Astrocyte (in vitro differentiated cells and primary cell): ENCODE measurements at regions not wholly inside any gene's neighbourhood (a gene's known extent, or its start where the extent isn't known, plus 50 kb on each side); places are given as distances from the start of the nearest gene placed in this dataset.

Source experiments
- EZH2 ChIP-seq: IDR thresholded peaks from 2 replicates; pipeline ENCODE4 v1.6.1; 2012; ENCODE audit warnings: mild to moderate bottlenecking, low read length, inconsistent platforms; ENCODE audit not compliant: insufficient read depth
- TF ChIP-seq, protein P1 (sequence below): IDR thresholded peaks from 2 replicates; pipeline ENCODE4 v1.5.1; 2011; ENCODE audit warnings: low read depth, mild to moderate bottlenecking, inconsistent platforms, low read length, moderate library complexity; ENCODE audit not compliant: insufficient read depth

DNA sequence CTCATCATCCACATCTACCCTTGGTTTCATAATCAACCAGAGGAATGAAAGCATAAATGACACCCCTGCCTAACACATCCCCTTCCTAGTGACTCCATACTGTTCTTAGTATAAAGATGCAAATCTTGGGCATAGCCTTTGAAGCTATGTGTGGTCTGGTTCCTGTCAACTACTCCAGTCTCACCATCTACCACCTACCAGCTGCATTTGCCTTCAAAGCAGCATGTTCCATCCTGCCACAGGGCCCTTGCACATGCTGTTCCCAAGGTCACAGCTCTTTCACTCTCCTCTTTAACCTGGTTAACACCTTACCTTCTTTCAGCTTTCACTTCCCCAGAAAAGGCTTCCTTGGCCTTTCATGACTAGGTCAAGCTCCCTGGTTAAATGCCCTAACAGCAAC is 62.3 kb upstream of the ARHGEF3 start:
- TF ChIP-seq, protein P1, sequence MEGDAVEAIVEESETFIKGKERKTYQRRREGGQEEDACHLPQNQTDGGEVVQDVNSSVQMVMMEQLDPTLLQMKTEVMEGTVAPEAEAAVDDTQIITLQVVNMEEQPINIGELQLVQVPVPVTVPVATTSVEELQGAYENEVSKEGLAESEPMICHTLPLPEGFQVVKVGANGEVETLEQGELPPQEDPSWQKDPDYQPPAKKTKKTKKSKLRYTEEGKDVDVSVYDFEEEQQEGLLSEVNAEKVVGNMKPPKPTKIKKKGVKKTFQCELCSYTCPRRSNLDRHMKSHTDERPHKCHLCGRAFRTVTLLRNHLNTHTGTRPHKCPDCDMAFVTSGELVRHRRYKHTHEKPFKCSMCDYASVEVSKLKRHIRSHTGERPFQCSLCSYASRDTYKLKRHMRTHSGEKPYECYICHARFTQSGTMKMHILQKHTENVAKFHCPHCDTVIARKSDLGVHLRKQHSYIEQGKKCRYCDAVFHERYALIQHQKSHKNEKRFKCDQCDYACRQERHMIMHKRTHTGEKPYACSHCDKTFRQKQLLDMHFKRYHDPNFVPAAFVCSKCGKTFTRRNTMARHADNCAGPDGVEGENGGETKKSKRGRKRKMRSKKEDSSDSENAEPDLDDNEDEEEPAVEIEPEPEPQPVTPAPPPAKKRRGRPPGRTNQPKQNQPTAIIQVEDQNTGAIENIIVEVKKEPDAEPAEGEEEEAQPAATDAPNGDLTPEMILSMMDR = no peak
- TF ChIP-seq EZH2 = no peak
